ENCODE measurements at regions not wholly inside any gene's neighbourhood (a gene's known extent, or its start where the extent isn't known, plus 50 kb on each side); places are given as distances from the start of the nearest gene placed in this dataset.

- DNase-seq: peak; percentile 44
- no peak for TF ChIP-seq POLR2A (IDR thresholded peaks at IDR 0.05; ENCODE audit: low read length)
- TF ChIP-seq GATA1 (IDR thresholded peaks at IDR 0.05; ENCODE audit: low read depth, low read length): no peak
These were observed 53.5 kb upstream of the TARBP1 start for GRCh38 chr1:234532503-234532922.

DNA sequence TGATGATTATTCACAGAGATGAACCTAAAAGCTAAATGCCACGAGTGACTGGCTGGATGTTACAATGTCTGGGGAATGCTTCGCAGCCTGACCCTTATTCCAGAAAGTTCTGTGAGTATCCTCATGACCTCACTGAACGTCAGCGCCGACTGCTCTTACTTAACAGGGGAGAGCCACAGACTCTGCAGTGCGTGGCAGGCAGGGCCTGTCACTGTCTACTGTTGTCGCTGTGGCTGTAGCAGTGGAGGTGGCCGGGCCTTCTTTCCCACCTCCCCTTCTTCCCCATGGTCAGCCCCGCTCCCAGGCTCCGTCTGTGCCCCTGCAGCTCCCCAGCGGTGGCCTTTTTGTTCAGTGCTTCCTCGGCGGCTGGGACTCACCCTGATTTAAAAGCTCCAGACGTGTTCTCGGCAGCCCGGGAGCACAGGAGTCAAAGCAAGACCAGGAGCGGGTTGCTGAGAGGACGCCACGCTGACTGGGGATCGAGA, 52.2 kb upstream of the TARBP1 start:
- no peak for DNase-seq
- no peak for TF ChIP-seq GATA1 (IDR thresholded peaks at IDR 0.05; ENCODE audit: low read depth, low read length)
- no peak for TF ChIP-seq POLR2A (IDR thresholded peaks at IDR 0.05; ENCODE audit: low read length)

DNA sequence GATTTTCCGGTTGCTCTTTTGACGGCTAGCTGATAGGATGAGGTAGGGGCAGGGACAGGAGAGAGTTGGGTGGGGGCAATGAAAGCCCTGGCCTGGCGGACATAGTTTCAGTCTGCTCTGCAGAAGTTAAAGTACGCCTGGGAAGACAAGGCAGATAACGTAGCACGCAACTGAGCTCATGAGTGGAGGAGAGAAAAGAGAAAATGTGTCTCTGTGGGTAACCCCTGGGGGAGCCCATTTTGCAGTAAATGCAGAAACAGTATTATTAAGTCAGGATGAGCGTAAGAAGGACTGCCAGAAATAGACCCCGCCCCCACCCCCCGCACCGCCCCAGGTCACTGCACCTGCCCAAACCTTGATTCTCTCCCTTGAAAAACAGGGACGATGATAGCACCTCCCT, 51.7 kb upstream of the TARBP1 start:
- TF ChIP-seq POLR2A (IDR thresholded peaks at IDR 0.05; ENCODE audit: low read length) (no peak), GATA1 (IDR thresholded peaks at IDR 0.05; ENCODE audit: low read depth, low read length) (no peak)

GRCh38 chr1:234529950-234530237, 50.9 kb upstream of the TARBP1 start:
- TF ChIP-seq GATA1 (IDR thresholded peaks at IDR 0.05; ENCODE audit: low read depth, low read length) (no peak), POLR2A (IDR thresholded peaks at IDR 0.05; ENCODE audit: low read length) (no peak)
- no peak for DNase-seq

More for the DNA sequence above, 51.7 kb upstream of the TARBP1 start:
- DNase-seq: no peak

DNA sequence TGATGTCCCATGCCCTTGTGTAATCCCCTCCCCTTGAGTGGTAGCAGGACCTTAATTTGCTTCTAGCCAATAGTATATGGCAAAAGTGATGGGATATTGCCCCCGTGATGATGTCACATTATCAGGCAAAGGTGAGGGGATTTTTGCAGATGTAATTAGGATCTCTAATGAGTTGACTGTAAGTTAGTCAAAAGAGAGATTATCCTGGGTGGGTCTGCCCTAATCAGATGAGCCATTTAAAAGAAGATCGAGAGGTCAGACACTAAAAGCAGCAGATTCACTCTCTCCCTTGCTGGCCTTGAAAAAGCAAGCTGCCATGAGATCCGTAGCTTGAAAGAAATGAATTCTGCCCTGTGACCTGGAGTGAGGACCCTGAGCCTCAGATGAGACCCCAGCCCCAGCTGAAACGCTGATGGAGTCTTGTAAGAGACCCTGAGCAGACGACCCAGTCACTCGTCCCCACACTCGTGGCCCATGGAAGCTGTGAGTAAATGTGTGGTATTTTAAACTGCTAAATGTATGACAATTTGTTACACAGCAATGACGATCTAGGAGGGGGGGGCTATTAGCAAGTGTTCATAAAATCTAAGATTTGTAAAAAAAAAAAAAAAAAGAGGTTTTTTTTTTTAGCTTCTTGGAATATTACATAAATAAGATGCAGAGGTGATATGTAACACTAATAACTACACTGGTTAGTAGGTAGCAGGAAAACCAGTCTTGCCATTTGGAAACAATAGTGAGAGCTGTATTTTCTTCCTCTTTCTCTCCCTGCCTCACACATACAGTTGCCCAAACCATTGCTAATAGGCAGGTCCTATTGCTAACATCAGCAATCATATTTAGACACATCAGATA, 50.3 kb upstream of the TARBP1 start:
- DNase-seq: no peak
- no peak for TF ChIP-seq POLR2A (IDR thresholded peaks at IDR 0.05; ENCODE audit: low read length)
- no peak for TF ChIP-seq GATA1 (IDR thresholded peaks at IDR 0.05; ENCODE audit: low read depth, low read length)

All from erythroblast (primary cell).